ENCODE measurements at regions not wholly inside any gene's neighbourhood (a gene's known extent, or its start where the extent isn't known, plus 50 kb on each side); places are given as distances from the start of the nearest gene placed in this dataset.

DNA sequence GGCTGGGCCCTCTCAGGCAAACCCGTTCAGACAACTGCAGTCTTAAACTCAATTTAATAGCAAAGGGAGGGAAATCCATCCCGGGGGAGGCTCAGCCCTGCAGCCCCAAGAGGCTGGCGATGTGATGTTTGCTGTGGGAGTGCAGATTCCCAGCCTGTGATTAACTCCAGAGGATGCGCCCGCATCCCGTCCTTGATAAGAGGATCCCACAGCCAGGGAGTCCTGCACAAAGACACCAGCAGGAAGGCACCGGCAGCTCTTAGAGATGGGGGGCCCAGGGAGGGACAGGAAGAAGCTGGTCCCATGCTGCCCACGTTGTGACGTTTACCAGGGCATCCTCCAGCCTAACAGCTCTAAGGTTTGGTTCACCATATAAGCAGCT lies 64.7 kb downstream of the MRPL36 start:
- no peak for TF ChIP-seq POLR2A (IDR thresholded peaks at IDR 0.05; ENCODE audit: low read length)
- TF ChIP-seq GATA1 (IDR thresholded peaks at IDR 0.05; ENCODE audit: low read depth, low read length), result no peak

Data from erythroblast (primary cell).